GM12878 (cell line): ENCODE measurements at regions not wholly inside any gene's neighbourhood (a gene's known extent, or its start where the extent isn't known, plus 50 kb on each side); places are given as distances from the start of the nearest gene placed in this dataset.

Experiments used
- ATAC-seq: fragments of 200-7000 bp; cut with Tn5 transposase; 3 replicates; pipeline ENCODE4 v1.9.1; 2020; ENCODE audit warnings: mild to moderate bottlenecking, moderate library complexity
- BruUV-seq: library from RNA; stranded (reverse); fragments of 400-500 nt; replicated peaks from 2 replicates; lab custom pipeline; 2021; lab: Mats Ljungman, UMichigan
- CTCF ChIA-PET: fragments of 300-600 bp; sonication (Branson Sonifier 250); formaldehyde crosslinking; extraction: SDS; loops from one replicate; lab custom pipeline; 2021; ENCODE audit warnings: inconsistent platforms; lab: Yijun Ruan, JAX
- POLR2A ChIA-PET: fragments of 350-600 bp; formaldehyde crosslinking; extraction: SDS; loops from one replicate; lab custom pipeline; 2021; ENCODE audit warnings: inconsistent platforms; lab: Charles Lee
- RAD21 ChIA-PET: fragments of 300-600 bp; sonication (Branson Sonifier 250); formaldehyde crosslinking; loops from one replicate; lab custom pipeline; 2023; ENCODE audit warnings: antibody characterized with exemption; ENCODE audit not compliant: unreplicated experiment; lab: Charles Lee
- SMC1A ChIA-PET: fragments of 300-600 bp; sonication (Branson Sonifier 250); formaldehyde crosslinking; loops from one replicate; lab custom pipeline; 2023; ENCODE audit not compliant: unreplicated experiment, uncharacterized antibody; lab: Charles Lee
- DNase-seq: peaks from one replicate; pipeline ENCODE4 v3.0.0-alpha.2; 2011; ENCODE audit warnings: low read depth, low spot score
- FAIRE-seq: peaks from 3 replicates; lab custom pipeline; 2011; peaks lifted over from hg19 to GRCh38; lab: Jason Lieb, UNC
- H2AFZ ChIP-seq: 2 replicates; pipeline ENCODE4 v1.6.0; 2011; ENCODE audit warnings: low read depth, low read length, control low read depth; ENCODE audit not compliant: control insufficient read depth
- H3K27ac ChIP-seq: 2 replicates; pipeline ENCODE4 v1.5.1; 2011; ENCODE audit warnings: control low read depth; ENCODE audit not compliant: control insufficient read depth, insufficient read depth
- H3K27me3 ChIP-seq, 2 experiments: replicated peaks in 1 of 2; 2 replicates each; pipeline versions ENCODE4 v1.6.0 to v1.6.1; 2011; ENCODE audit warnings: low read length in 1 of 2; ENCODE audit not compliant: control insufficient read depth in 2 of 2, insufficient read depth in 2 of 2
- H3K36me3 ChIP-seq, 2 experiments: 2 replicates each; pipeline ENCODE4 v1.5.1; 2011; ENCODE audit warnings: low read length in 1 of 2; ENCODE audit not compliant: control insufficient read depth in 2 of 2, insufficient read depth in 2 of 2
- H3K4me1 ChIP-seq: 2 replicates; pipeline ENCODE4 v1.6.1; 2011; ENCODE audit warnings: mild to moderate bottlenecking, low read length, moderate library complexity, mixed read lengths; ENCODE audit not compliant: control insufficient read depth, insufficient read depth
- H3K4me2 ChIP-seq: 2 replicates; pipeline ENCODE4 v1.6.0; 2011; ENCODE audit warnings: control low read depth; ENCODE audit not compliant: control insufficient read depth, insufficient read depth
- H3K4me3 ChIP-seq: fragments of 200-600 bp; sonication (generic); 2 replicates; pipeline ENCODE4 v1.5.1; 2016
- H3K79me2 ChIP-seq: 2 replicates; pipeline ENCODE4 v1.6.0; 2011; ENCODE audit warnings: low read length; ENCODE audit not compliant: control insufficient read depth, insufficient read depth
- H3K9ac ChIP-seq: 2 replicates; pipeline ENCODE4 v1.8.0; 2011; ENCODE audit warnings: low read length, control low read depth, mixed read lengths; ENCODE audit not compliant: control insufficient read depth, insufficient read depth
- H3K9me3 ChIP-seq: replicated peaks from 3 replicates; pipeline ENCODE4 v1.5.1; 2011; ENCODE audit warnings: mild to moderate bottlenecking, low read length; ENCODE audit not compliant: control insufficient read depth, insufficient read depth
- H4K20me1 ChIP-seq: 2 replicates; pipeline ENCODE4 v1.6.0; 2011; ENCODE audit not compliant: control insufficient read depth, insufficient read depth
- ATF3 ChIP-seq: IDR thresholded peaks from 2 replicates; pipeline ENCODE4 v1.6.1; 2011; ENCODE audit warnings: low read depth, mild to moderate bottlenecking, low read length, moderate library complexity, borderline replicate concordance; ENCODE audit errors: extremely low read depth
- BRCA1 ChIP-seq: IDR thresholded peaks from 2 replicates; pipeline ENCODE4 v1.6.1; 2011; ENCODE audit warnings: low read depth, low read length, improper control_type of control experiment
- CHD1 ChIP-seq: IDR thresholded peaks from 2 replicates; pipeline ENCODE4 v1.6.1; 2012; ENCODE audit warnings: low read depth, low read length, improper control_type of control experiment
- E2F4 ChIP-seq: IDR thresholded peaks from 2 replicates; pipeline ENCODE4 v1.6.1; 2012; ENCODE audit warnings: low read depth, low read length, improper control_type of control experiment
- E4F1 ChIP-seq: fragments of 450-650 bp; IDR thresholded peaks from 2 replicates; pipeline ENCODE4 v1.6.1; 2018; ENCODE audit warnings: borderline replicate concordance, mild to moderate bottlenecking; ENCODE audit not compliant: partially characterized antibody
- FOS ChIP-seq: IDR thresholded peaks from 3 replicates; pipeline ENCODE4 v1.6.1; 2011; ENCODE audit warnings: borderline replicate concordance; ENCODE audit not compliant: insufficient read length; ENCODE audit errors: extremely low read depth
- GABPA ChIP-seq: IDR thresholded peaks from 2 replicates; pipeline ENCODE4 v1.6.1; 2014; ENCODE audit warnings: antibody characterized with exemption, low read depth, mild to moderate bottlenecking, inconsistent platforms
- IKZF1 ChIP-seq: fragments of 450-650 bp; conservative IDR thresholded peaks from 2 replicates; pipeline ENCODE4 v1.6.1; 2017; ENCODE audit warnings: antibody characterized with exemption, mild to moderate bottlenecking
- IRF3 ChIP-seq: fragments of 450-650 bp; IDR thresholded peaks from 2 replicates; pipeline ENCODE4 v1.6.1; 2014; ENCODE audit warnings: mild to moderate bottlenecking
- MXI1 ChIP-seq: fragments of 150-350 bp; IDR thresholded peaks from 2 replicates; pipeline ENCODE4 v1.6.1; 2011; ENCODE audit warnings: low read depth, mild to moderate bottlenecking, inconsistent platforms, low read length, improper control_type of control experiment
- NBN ChIP-seq: fragments of 450-650 bp; IDR thresholded peaks from 2 replicates; pipeline ENCODE4 v1.6.1; 2016
- NFYB ChIP-seq: IDR thresholded peaks from 2 replicates; pipeline ENCODE4 v1.6.1; 2011; ENCODE audit warnings: low read depth, mild to moderate bottlenecking, low read length, improper control_type of control experiment, moderate library complexity; ENCODE audit not compliant: insufficient read depth
- NRF1 ChIP-seq: conservative IDR thresholded peaks from 2 replicates; pipeline ENCODE4 v1.6.1; 2011; ENCODE audit warnings: mild to moderate bottlenecking, low read depth, low read length, improper control_type of control experiment
- RELA ChIP-seq: fragments of 450-650 bp; IDR thresholded peaks from 2 replicates; pipeline ENCODE4 v1.8.0; 2014; ENCODE audit warnings: borderline replicate concordance; ENCODE audit not compliant: partially characterized antibody
- REST ChIP-seq: IDR thresholded peaks from 2 replicates; pipeline ENCODE4 v1.6.1; 2012; ENCODE audit warnings: mild to moderate bottlenecking, low read depth, low read length
- ZNF24 ChIP-seq: fragments of 450-650 bp; IDR thresholded peaks from 2 replicates; pipeline ENCODE4 v1.6.1; 2017; ENCODE audit warnings: antibody characterized with exemption, mild to moderate bottlenecking
- WGBS: methylation state at CpG from one replicate; pipeline ENCODE4 v1.1.6; 2016; ENCODE audit warnings: low lambda C conversion rate; ENCODE audit not compliant: insufficient replicate concordance, insufficient coverage; ENCODE audit errors: missing lambda C conversion rate; 5-methylcytosine and 5-hydroxymethylcytosine counted together
- in situ Hi-C: fragments of 300-500 bp; cut with MboI; formaldehyde crosslinking; loops from 9 replicates; pipeline ENCODE4 v1.14.3; 2018; ENCODE audit warnings: mixed read lengths
- intact Hi-C: fragments of 100-400 bp; cut with micrococcal nuclease; formaldehyde crosslinking; loops from one replicate; pipeline ENCODE4 v1.14.2; 2022; ENCODE audit not compliant: unreplicated experiment

- Histone ChIP-seq H4K20me1 (no peaks in the 10 kb centered on the region), H3K4me3 (no peak overlapping the region), H3K4me2 (no peak overlapping the region), H2AFZ (no peak overlapping the region), H3K27ac (no peak overlapping the region), H3K27me3 (no peaks in the 10 kb centered on the region; a peak in 1 of 4 replicates), H3K9ac (no peak overlapping the region), H3K36me3 (no peaks in the 10 kb centered on the region), H3K9me3 (no peaks in the 10 kb centered on the region), H3K79me2 (no peaks in the 10 kb centered on the region), H3K4me1 (no peaks in the 10 kb centered on the region)
- no peak for DNase-seq
- CTCF ChIA-PET: no interaction called here
- BruUV-seq: no TSS peak
- RAD21 ChIA-PET: no interaction called here
- in situ Hi-C loops (no loop called here), intact Hi-C loops (no loop called here)
- SMC1A ChIA-PET: interaction anchor here (0.6 kb wide), 1 partner anchor 365 kb away, joined by 3 read pairs; no protein-coding TSS in a partner anchor
- POLR2A ChIA-PET: no interaction called here
- 71% methylated on average over 7 of the region's 7 CpGs for WGBS
- no peak for FAIRE-seq
- no peak for ATAC-seq
- TF ChIP-seq FOS (no peak), REST (no peak), MXI1 (no peak), E2F4 (no peak), NFYB (no peak), NRF1 (no peak), GABPA (no peak), ZNF24 (no peak), IKZF1 (no peak), CHD1 (no peak), E4F1 (no peak), BRCA1 (no peak), NBN (no peak), IRF3 (no peak), ATF3 (no peak), RELA (no peak)
Measured at GRCh38 chr13:99056381-99057014, 78.6 kb upstream of the DOCK9 start.
